ENCODE measurements at regions not wholly inside any gene's neighbourhood (a gene's known extent, or its start where the extent isn't known, plus 50 kb on each side); places are given as distances from the start of the nearest gene placed in this dataset.

GRCh38 chr3:13200465-13200864 lies 127.2 kb upstream of the IQSEC1 start:
- no peak for TF ChIP-seq REST (IDR thresholded peaks at IDR 0.05; ENCODE audit: insufficient replicate concordance, low read depth)
- TF ChIP-seq, protein P1, sequence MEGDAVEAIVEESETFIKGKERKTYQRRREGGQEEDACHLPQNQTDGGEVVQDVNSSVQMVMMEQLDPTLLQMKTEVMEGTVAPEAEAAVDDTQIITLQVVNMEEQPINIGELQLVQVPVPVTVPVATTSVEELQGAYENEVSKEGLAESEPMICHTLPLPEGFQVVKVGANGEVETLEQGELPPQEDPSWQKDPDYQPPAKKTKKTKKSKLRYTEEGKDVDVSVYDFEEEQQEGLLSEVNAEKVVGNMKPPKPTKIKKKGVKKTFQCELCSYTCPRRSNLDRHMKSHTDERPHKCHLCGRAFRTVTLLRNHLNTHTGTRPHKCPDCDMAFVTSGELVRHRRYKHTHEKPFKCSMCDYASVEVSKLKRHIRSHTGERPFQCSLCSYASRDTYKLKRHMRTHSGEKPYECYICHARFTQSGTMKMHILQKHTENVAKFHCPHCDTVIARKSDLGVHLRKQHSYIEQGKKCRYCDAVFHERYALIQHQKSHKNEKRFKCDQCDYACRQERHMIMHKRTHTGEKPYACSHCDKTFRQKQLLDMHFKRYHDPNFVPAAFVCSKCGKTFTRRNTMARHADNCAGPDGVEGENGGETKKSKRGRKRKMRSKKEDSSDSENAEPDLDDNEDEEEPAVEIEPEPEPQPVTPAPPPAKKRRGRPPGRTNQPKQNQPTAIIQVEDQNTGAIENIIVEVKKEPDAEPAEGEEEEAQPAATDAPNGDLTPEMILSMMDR (IDR thresholded peaks at IDR 0.05; ENCODE audit: insufficient read depth, low read length) = no peak
- TF ChIP-seq POLR2AphosphoS5 (IDR thresholded peaks at IDR 0.05; ENCODE audit: low read depth) = no peak

All from HL-60 (cell line).